ENCODE measurements at regions not wholly inside any gene's neighbourhood (a gene's known extent, or its start where the extent isn't known, plus 50 kb on each side); places are given as distances from the start of the nearest gene placed in this dataset.

DNA sequence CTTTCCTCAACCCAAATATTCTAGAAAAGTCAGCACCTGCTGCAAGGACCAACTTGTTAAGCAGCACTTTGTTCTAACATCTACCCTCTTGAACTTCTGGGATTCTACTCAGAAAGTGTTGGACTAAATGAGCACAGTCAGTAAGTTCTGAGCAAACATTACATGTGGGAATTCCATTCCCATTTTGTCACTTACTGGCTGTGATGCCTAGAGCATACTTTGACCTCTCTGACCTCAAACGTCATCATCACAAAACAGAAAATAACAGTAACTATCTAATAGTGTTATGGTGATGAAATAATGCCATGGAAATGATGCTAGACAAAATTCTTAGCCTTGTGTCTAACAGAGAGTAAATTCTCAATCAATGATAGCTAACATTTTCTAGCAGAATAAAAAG, 829.4 kb downstream of the EPHA7 start:
- TF ChIP-seq, protein P1, sequence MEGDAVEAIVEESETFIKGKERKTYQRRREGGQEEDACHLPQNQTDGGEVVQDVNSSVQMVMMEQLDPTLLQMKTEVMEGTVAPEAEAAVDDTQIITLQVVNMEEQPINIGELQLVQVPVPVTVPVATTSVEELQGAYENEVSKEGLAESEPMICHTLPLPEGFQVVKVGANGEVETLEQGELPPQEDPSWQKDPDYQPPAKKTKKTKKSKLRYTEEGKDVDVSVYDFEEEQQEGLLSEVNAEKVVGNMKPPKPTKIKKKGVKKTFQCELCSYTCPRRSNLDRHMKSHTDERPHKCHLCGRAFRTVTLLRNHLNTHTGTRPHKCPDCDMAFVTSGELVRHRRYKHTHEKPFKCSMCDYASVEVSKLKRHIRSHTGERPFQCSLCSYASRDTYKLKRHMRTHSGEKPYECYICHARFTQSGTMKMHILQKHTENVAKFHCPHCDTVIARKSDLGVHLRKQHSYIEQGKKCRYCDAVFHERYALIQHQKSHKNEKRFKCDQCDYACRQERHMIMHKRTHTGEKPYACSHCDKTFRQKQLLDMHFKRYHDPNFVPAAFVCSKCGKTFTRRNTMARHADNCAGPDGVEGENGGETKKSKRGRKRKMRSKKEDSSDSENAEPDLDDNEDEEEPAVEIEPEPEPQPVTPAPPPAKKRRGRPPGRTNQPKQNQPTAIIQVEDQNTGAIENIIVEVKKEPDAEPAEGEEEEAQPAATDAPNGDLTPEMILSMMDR (optimal IDR thresholded peaks at IDR 0.05 in 1 of 3, IDR thresholded peaks at IDR 0.05 in 1 of 3, conservative IDR thresholded peaks at IDR 0.05 in 1 of 3; ENCODE audit: extremely low read depth in 1 of 3, insufficient read depth in 2 of 3, low read length in 3 of 3): no peak
- TF ChIP-seq EZH2 (IDR thresholded peaks at IDR 0.05; ENCODE audit: low read length): no peak

Data from keratinocyte (primary cell).